ENCODE measurements at regions not wholly inside any gene's neighbourhood (a gene's known extent, or its start where the extent isn't known, plus 50 kb on each side); places are given as distances from the start of the nearest gene placed in this dataset.
A peak's percentile ranks its signal among the peaks of the same experiment; 100 is the strongest.

- peak; percentile 82 for DNase-seq (ENCODE audit: low read depth, low spot score)
These were observed 150.8 kb upstream of the FSCB start for GRCh38 chr14:44657696-44658388.

GRCh38 chr14:44657203-44657602, 150.1 kb upstream of the FSCB start:
- in situ Hi-C loops (cut with HindIII; ENCODE audit: low pct_unique_long_range_greater_than_20kb, low sequenced_read_pairs) = no loop called here
- no peak for DNase-seq (ENCODE audit: low read depth, low spot score)

More at GRCh38 chr14:44657696-44658388, 150.8 kb upstream of the FSCB start:
- in situ Hi-C loops (cut with HindIII; ENCODE audit: low pct_unique_long_range_greater_than_20kb, low sequenced_read_pairs) = no loop called here

GRCh38 chr14:44654591-44654990, 147.5 kb upstream of the FSCB start:
- no peak for DNase-seq (ENCODE audit: low read depth, low spot score)
- in situ Hi-C loops (cut with HindIII; ENCODE audit: low pct_unique_long_range_greater_than_20kb, low sequenced_read_pairs) = no loop called here

GRCh38 chr14:44653641-44654040, 146.6 kb upstream of the FSCB start:
- DNase-seq (ENCODE audit: low read depth, low spot score) = no peak
- in situ Hi-C loops (cut with HindIII; ENCODE audit: low pct_unique_long_range_greater_than_20kb, low sequenced_read_pairs) = no loop called here

- in situ Hi-C loops (cut with HindIII; ENCODE audit: low pct_unique_long_range_greater_than_20kb, low sequenced_read_pairs) = no loop called here
- no peak for DNase-seq (ENCODE audit: low read depth, low spot score)
These were observed 145.6 kb upstream of the FSCB start for GRCh38 chr14:44652640-44653039.

GRCh38 chr14:44649061-44649460, 142.0 kb upstream of the FSCB start:
- no peak for DNase-seq (ENCODE audit: low read depth, low spot score)
- in situ Hi-C loops (cut with HindIII; ENCODE audit: low pct_unique_long_range_greater_than_20kb, low sequenced_read_pairs) = no loop called here

GRCh38 chr14:44640416-44640815, 133.3 kb upstream of the FSCB start:
- no peak for DNase-seq (ENCODE audit: low read depth, low spot score)
- in situ Hi-C loops (cut with HindIII; ENCODE audit: low pct_unique_long_range_greater_than_20kb, low sequenced_read_pairs) = no loop called here

GRCh38 chr14:44639781-44640385, 132.8 kb upstream of the FSCB start:
- in situ Hi-C loops (cut with HindIII; ENCODE audit: low pct_unique_long_range_greater_than_20kb, low sequenced_read_pairs) = no loop called here
- DNase-seq (ENCODE audit: low read depth, low spot score) = no peak

GRCh38 chr14:44634692-44635091, 127.6 kb upstream of the FSCB start:
- no peak for DNase-seq (ENCODE audit: low read depth, low spot score)
- in situ Hi-C loops (cut with HindIII; ENCODE audit: low pct_unique_long_range_greater_than_20kb, low sequenced_read_pairs) = no loop called here

GRCh38 chr14:44626423-44626822, 119.3 kb upstream of the FSCB start:
- DNase-seq (ENCODE audit: low read depth, low spot score) = no peak
- in situ Hi-C loops (cut with HindIII; ENCODE audit: low pct_unique_long_range_greater_than_20kb, low sequenced_read_pairs) = no loop called here

- in situ Hi-C loops (cut with HindIII; ENCODE audit: low pct_unique_long_range_greater_than_20kb, low sequenced_read_pairs) = no loop called here
- no peak for DNase-seq (ENCODE audit: low read depth, low spot score)
These were observed 118.0 kb upstream of the FSCB start for GRCh38 chr14:44625098-44625497.

GRCh38 chr14:44620121-44621019, 113.3 kb upstream of the FSCB start:
- no peak for DNase-seq (ENCODE audit: low read depth, low spot score)
- in situ Hi-C loops (cut with HindIII; ENCODE audit: low pct_unique_long_range_greater_than_20kb, low sequenced_read_pairs) = no loop called here

GRCh38 chr14:44616204-44616603, 109.1 kb upstream of the FSCB start:
- DNase-seq (ENCODE audit: low read depth, low spot score) = no peak
- in situ Hi-C loops (cut with HindIII; ENCODE audit: low pct_unique_long_range_greater_than_20kb, low sequenced_read_pairs) = no loop called here

GRCh38 chr14:44613061-44613712, 106.1 kb upstream of the FSCB start:
- in situ Hi-C loops (cut with HindIII; ENCODE audit: low pct_unique_long_range_greater_than_20kb, low sequenced_read_pairs) = no loop called here
- DNase-seq (ENCODE audit: low read depth, low spot score) = no peak

- in situ Hi-C loops (cut with HindIII; ENCODE audit: low pct_unique_long_range_greater_than_20kb, low sequenced_read_pairs) = no loop called here
- DNase-seq (ENCODE audit: low read depth, low spot score) = no peak
These were observed 104.9 kb upstream of the FSCB start for GRCh38 chr14:44612002-44612401.

- in situ Hi-C loops (cut with HindIII; ENCODE audit: low pct_unique_long_range_greater_than_20kb, low sequenced_read_pairs) = no loop called here
- no peak for DNase-seq (ENCODE audit: low read depth, low spot score)
These were observed 102.9 kb upstream of the FSCB start for GRCh38 chr14:44609876-44610510.

- in situ Hi-C loops (cut with HindIII; ENCODE audit: low pct_unique_long_range_greater_than_20kb, low sequenced_read_pairs) = no loop called here
- DNase-seq (ENCODE audit: low read depth, low spot score) = no peak
These were observed 102.1 kb upstream of the FSCB start for GRCh38 chr14:44609201-44609600.

GRCh38 chr14:44607701-44608100, 100.6 kb upstream of the FSCB start:
- no peak for DNase-seq (ENCODE audit: low read depth, low spot score)
- in situ Hi-C loops (cut with HindIII; ENCODE audit: low pct_unique_long_range_greater_than_20kb, low sequenced_read_pairs) = no loop called here
